22Rv1 (cell line): ENCODE measurements at regions not wholly inside any gene's neighbourhood (a gene's known extent, or its start where the extent isn't known, plus 50 kb on each side); places are given as distances from the start of the nearest gene placed in this dataset.

Source experiments
- CTCF ChIP-seq: fragments of 450-650 bp; IDR thresholded peaks from 2 replicates; pipeline ENCODE4 v1.5.1; 2017; ENCODE audit warnings: mild to moderate bottlenecking
- ZFX ChIP-seq: fragments of 450-650 bp; IDR thresholded peaks from 2 replicates; pipeline ENCODE4 v1.6.1; 2017; ENCODE audit warnings: antibody characterized with exemption, borderline replicate concordance

GRCh38 chr11:29265792-29266191 lies 751.0 kb downstream of the KCNA4 start:
- TF ChIP-seq CTCF (no peak), ZFX (no peak)
